GM10266 (cell line): ENCODE measurements at regions not wholly inside any gene's neighbourhood (a gene's known extent, or its start where the extent isn't known, plus 50 kb on each side); places are given as distances from the start of the nearest gene placed in this dataset.

ENCODE experiments used
- DNase-seq: peaks from one replicate; pipeline ENCODE4 v3.0.0; 2012; ENCODE audit errors: extremely low spot score
- TF ChIP-seq, protein P1 (sequence below): IDR thresholded peaks from 2 replicates; pipeline ENCODE4 v1.5.1; 2012; ENCODE audit warnings: mild to moderate bottlenecking, low read depth; ENCODE audit not compliant: control insufficient read depth, insufficient read depth; ENCODE audit errors: missing control alignments

DNA sequence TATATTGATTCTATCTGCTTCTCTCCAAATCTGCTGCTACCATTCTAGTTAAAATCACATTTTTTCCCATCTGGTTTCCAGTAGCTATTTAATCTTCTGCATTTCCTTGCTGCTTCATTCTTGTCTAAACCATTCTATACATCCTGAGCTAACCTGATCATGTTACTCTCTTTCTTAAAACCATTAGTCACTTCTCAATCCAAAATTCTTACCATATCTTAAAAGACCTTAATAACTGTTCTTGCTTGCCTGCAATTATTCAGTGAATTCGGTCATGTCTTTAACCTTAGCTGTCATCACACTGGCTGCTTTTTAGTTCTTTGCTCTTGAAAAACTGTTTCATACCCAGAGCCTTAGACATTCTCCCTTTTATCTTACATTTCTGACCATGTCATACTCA lies 56.4 kb upstream of the PZP start:
- TF ChIP-seq, protein P1, sequence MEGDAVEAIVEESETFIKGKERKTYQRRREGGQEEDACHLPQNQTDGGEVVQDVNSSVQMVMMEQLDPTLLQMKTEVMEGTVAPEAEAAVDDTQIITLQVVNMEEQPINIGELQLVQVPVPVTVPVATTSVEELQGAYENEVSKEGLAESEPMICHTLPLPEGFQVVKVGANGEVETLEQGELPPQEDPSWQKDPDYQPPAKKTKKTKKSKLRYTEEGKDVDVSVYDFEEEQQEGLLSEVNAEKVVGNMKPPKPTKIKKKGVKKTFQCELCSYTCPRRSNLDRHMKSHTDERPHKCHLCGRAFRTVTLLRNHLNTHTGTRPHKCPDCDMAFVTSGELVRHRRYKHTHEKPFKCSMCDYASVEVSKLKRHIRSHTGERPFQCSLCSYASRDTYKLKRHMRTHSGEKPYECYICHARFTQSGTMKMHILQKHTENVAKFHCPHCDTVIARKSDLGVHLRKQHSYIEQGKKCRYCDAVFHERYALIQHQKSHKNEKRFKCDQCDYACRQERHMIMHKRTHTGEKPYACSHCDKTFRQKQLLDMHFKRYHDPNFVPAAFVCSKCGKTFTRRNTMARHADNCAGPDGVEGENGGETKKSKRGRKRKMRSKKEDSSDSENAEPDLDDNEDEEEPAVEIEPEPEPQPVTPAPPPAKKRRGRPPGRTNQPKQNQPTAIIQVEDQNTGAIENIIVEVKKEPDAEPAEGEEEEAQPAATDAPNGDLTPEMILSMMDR, result no peak
- DNase-seq, result no peak

DNA sequence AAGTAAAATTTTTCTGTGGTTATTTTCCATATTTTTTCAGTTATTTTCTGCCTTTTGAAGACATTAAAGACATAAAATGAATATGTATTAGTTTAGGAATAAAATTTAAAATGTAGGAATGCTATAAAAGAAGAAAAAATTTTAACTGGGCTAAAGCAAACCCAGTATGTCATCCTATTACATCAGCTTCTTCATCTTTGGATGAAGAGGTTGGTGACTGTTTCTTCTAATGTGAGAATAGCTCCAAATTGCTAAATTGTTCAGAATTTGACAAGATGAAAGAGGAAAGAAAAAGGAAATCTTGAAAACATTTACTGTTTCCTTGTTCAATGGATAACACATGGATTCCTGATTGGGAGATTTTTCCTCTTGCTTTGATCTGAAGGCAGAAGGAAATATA lies 52.7 kb upstream of the PZP start:
- no peak for DNase-seq
- TF ChIP-seq, protein P1, result no peak

DNA sequence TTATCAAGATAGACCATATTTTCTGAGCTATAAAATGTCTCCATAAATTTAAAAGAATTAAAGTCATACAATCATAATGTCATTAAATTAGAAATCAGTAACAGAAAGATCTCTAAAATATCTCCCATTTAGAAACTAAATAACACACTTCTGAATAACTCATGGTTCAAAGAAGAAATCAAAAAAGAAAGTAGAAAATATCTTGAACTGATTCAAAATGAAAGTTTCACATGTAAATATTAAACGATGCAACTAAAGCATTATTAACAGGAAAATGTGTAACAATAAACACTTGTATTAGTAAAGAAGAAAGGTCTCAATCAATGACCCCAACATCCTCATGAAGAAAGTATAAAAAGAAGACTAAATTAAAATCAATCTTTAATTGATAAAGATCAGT lies 50.5 kb upstream of the PZP start:
- TF ChIP-seq, protein P1, result no peak

More for the DNA sequence above, 50.5 kb upstream of the PZP start:
- DNase-seq, result no peak
